GM13976 (cell line): ENCODE measurements at regions not wholly inside any gene's neighbourhood (a gene's known extent, or its start where the extent isn't known, plus 50 kb on each side); places are given as distances from the start of the nearest gene placed in this dataset.

ENCODE experiments used
- DNase-seq: peaks from one replicate; pipeline ENCODE4 v3.0.0; 2012; ENCODE audit warnings: low spot score
- in situ Hi-C: fragments of 300-500 bp; cut with MboI; formaldehyde crosslinking; loops from one replicate; pipeline ENCODE4 v1.12.0; 2022; ENCODE audit warnings: low sequenced_read_pairs, mixed read lengths, inconsistent platforms; ENCODE audit not compliant: unreplicated experiment
- TF ChIP-seq, protein P1 (sequence below): IDR thresholded peaks from 2 replicates; pipeline ENCODE4 v1.5.1; 2012; ENCODE audit warnings: borderline replicate concordance, mild to moderate bottlenecking; ENCODE audit not compliant: insufficient read depth; ENCODE audit errors: extremely low read depth, missing control alignments, control extremely low read depth

DNA sequence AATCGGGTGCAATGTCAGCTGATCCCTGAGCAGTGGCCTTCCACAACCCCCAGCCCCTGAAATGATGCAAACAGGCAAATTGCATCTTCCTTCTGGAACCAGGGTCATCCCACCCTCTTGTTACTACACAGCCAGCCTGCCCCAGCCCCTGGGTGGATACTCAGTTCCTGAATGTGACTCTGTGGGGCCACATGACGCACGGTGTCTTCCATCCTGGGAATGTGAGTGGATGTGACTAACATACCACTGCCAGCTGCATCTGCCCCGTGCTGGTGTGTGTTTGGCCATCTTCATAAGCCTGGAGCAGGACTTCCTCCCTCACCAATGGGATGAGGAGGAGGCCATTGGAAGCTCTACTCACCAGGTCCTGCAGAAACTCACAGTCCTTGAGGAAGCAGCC, 257.9 kb upstream of the ADAMTS16 start:
- DNase-seq = no peak
- in situ Hi-C loops = loop anchor here (25.0 kb wide), 1 partner anchor 530 kb away; the partner anchor contains the start of gene ICE1
- TF ChIP-seq, protein P1, sequence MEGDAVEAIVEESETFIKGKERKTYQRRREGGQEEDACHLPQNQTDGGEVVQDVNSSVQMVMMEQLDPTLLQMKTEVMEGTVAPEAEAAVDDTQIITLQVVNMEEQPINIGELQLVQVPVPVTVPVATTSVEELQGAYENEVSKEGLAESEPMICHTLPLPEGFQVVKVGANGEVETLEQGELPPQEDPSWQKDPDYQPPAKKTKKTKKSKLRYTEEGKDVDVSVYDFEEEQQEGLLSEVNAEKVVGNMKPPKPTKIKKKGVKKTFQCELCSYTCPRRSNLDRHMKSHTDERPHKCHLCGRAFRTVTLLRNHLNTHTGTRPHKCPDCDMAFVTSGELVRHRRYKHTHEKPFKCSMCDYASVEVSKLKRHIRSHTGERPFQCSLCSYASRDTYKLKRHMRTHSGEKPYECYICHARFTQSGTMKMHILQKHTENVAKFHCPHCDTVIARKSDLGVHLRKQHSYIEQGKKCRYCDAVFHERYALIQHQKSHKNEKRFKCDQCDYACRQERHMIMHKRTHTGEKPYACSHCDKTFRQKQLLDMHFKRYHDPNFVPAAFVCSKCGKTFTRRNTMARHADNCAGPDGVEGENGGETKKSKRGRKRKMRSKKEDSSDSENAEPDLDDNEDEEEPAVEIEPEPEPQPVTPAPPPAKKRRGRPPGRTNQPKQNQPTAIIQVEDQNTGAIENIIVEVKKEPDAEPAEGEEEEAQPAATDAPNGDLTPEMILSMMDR = no peak

DNA sequence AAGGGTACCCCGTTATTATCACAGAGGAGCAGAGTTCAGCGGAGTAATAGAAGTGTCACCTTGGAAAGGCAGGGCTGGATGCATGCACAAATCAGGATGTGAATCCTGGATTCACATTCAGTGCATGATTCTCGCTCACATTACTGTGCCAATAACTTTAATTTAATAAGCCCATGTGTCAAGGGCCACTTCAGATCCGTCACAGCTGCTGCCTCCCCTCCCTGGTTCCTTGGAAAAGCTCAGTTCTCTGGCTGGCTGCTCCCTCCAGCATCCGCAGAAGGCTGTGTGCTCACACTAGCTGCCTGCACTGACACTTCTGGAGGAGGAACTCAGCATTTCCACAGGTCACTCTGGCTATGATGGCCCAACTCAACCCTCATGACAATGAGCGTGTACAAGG, 256.8 kb upstream of the ADAMTS16 start:
- DNase-seq = no peak
- TF ChIP-seq, protein P1 = no peak
- in situ Hi-C loops = loop anchor here (25.0 kb wide), 1 partner anchor 529 kb away; the partner anchor contains the start of gene ICE1

DNA sequence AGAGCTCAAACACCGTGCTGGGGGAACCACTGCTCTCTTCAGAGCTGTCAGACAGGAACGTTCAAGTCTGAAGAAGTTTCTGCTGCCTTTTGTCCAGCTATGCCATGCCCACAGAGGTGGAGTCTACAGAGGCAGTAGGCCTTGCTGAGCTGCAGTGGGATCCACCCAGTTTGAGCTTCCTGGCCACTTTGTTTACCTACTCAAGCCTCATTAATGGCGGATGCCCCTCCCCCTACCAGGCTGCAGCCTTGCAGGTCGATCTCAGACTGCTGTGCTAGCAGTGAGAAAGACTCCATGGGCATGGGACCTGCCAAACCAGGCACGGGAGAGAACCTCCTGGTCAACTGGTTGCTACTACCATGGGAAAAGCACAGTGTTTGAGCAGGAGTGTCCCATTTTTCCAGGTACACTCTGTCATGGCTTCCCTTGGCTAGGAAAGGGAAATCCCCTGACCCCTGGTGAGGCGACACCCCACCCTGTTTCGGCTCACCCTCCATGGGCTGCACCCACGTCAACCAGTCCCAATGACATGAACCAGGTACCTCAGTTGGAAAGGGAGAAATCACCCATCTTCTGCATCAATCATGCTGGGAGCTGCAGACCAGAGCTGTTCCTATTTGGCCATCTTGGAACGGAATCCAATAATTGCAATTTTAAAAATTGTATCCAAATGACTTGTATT, 246.9 kb upstream of the ADAMTS16 start:
- in situ Hi-C loops = loop anchor here (25.0 kb wide), 1 partner anchor 519 kb away; the partner anchor contains the start of gene ICE1
- no peak for DNase-seq
- TF ChIP-seq, protein P1 = no peak

DNA sequence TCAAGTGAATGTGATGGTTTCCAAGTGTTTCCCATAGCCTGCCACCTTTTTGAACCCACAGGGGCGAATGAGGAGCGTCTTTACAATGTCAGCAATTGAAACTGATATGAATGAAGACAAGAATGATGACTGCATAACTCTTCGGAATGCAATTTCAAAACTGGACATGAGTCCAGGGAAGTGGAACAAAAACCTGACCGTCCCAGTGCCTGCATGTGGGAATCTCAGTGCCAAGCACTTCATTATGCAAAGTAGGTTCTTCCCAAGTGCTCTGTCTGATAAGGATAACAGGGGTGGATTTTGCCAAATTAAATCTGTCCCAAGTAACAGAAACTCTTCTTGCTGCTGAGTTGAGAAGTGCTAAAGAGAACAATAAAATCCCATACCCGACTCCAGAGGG, 243.8 kb upstream of the ADAMTS16 start:
- in situ Hi-C loops = loop anchor here (25.0 kb wide), 1 partner anchor 516 kb away; the partner anchor contains the start of gene ICE1
- TF ChIP-seq, protein P1 = no peak
- DNase-seq = no peak

DNA sequence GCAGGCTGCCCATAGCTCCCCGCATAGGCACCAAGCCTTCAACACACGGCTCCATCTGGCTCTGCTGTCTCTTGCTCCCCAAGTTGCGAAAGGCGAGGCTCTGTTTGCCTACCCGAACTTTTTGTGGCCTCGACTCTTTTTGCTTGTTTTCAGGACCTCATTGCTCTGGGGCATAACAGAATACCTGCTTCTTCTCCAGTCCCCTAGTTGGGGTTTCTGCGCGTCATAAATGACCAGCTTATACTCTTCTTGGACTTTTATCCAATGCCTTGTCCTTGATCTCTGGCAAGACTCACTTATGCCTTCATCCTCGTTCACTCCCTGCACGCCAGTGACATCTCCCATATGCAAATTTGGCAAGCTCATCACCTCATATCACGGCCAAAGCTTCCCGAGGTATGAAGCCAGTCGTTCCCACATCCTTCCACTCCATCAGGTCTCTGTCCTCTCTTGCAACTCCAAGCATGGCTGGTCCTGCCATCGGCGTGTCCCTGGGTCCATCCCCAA, 238.8 kb upstream of the ADAMTS16 start:
- no peak for DNase-seq
- in situ Hi-C loops = no loop called here
- TF ChIP-seq, protein P1 = no peak

DNA sequence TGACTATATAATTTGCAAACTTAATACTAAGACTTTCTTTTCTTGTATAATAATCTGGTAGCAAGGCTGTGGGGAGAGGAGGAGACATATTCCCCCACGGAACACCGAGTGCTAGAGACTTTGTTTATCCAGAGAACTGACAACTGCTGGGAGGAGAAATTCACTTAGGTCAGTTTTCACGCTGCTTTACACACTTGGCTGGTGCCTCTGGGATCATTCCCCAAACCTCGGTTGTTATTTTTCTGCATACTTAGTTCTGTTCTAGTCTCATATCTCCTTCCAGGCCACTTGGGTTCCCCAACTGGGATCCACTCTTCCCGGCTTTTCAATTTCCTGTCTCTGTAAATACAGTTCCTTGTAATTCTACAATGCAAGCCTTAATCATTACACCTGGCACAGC, 238.2 kb upstream of the ADAMTS16 start:
- in situ Hi-C loops = no loop called here
- DNase-seq = no peak
- TF ChIP-seq, protein P1 = no peak
